ENCODE measurements at regions not wholly inside any gene's neighbourhood (a gene's known extent, or its start where the extent isn't known, plus 50 kb on each side); places are given as distances from the start of the nearest gene placed in this dataset. TPM values are rescaled to one million over a fixed set of nuclear protein-coding genes. Genes with fewer than 3 reads are reported as not detected.
A peak's percentile ranks its signal among the peaks of the same experiment; 100 is the strongest.
"Not testable (repeated sequence)": the region's sequence is repeated elsewhere in the genome, so short reads cannot be mapped to it uniquely, and the experiment has no call there.

DNA sequence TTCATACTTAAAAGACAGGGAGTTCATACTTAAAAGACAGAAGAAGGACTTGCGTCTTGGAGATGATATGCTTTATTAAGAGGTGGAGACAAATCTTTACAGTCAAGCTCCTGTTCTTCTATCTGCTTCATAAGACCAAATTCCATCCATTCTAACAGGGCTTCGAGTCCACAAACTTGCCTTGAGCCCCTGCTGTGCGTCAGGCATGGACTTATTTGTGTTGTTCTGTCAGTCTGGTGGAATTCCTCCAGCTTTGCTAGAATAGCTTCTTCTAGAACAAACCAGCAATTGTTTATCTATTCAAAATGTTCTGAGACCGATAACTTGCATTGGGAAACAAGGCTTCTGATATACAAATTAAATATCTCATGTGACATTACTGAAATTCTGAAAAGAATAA lies 73.9 kb upstream of the SOX11 start:
- no peaks in the 10 kb centered on the region for H3K79me2 ChIP-seq (ENCODE audit: low read depth)
- H3K36me3 Mint-ChIP-seq = peaks cover 1% of the 10 kb centered on the region
- H3K9me3 Mint-ChIP-seq = peaks cover 2% of the 10 kb centered on the region
- no peak overlapping the region for H3K9ac ChIP-seq
- no peaks in the 10 kb centered on the region for H3K9me3 ChIP-seq (ENCODE audit: low read depth)
- peaks cover 7% of the 10 kb centered on the region for H3K4me1 Mint-ChIP-seq
- no peaks in the 10 kb centered on the region for H3F3A ChIP-seq (ENCODE audit: low read depth)
- no peak overlapping the region for H3K4me3 Mint-ChIP-seq
- no peak overlapping the region for H3K27ac Mint-ChIP-seq
- no peak overlapping the region for H3K4me3 ChIP-seq
- no peaks in the 10 kb centered on the region for H3K36me3 ChIP-seq
- no peak overlapping the region for H2AFZ ChIP-seq (replicated peaks)
- TF ChIP-seq EZH2phosphoT487 (IDR thresholded peaks at IDR 0.05) = no peak
- no peak for TF ChIP-seq EZH2 (IDR thresholded peaks at IDR 0.05)
- TF ChIP-seq, protein P1, sequence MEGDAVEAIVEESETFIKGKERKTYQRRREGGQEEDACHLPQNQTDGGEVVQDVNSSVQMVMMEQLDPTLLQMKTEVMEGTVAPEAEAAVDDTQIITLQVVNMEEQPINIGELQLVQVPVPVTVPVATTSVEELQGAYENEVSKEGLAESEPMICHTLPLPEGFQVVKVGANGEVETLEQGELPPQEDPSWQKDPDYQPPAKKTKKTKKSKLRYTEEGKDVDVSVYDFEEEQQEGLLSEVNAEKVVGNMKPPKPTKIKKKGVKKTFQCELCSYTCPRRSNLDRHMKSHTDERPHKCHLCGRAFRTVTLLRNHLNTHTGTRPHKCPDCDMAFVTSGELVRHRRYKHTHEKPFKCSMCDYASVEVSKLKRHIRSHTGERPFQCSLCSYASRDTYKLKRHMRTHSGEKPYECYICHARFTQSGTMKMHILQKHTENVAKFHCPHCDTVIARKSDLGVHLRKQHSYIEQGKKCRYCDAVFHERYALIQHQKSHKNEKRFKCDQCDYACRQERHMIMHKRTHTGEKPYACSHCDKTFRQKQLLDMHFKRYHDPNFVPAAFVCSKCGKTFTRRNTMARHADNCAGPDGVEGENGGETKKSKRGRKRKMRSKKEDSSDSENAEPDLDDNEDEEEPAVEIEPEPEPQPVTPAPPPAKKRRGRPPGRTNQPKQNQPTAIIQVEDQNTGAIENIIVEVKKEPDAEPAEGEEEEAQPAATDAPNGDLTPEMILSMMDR (IDR thresholded peaks at IDR 0.05) = no peak
- H3K27me3 ChIP-seq = no peaks in the 10 kb centered on the region
- H3K27me3 Mint-ChIP-seq (ENCODE audit: insufficient read depth, low read depth) = peaks cover 2% of the 10 kb centered on the region
- DNase-seq (ENCODE audit: low spot score) = peak; percentile 57
- peak overlapping the region; percentile 17 for H3K4me2 ChIP-seq
- H3K27ac ChIP-seq = no peak overlapping the region
- no peaks in the 10 kb centered on the region for H4K20me1 ChIP-seq (ENCODE audit: low read depth)
- H3K4me1 ChIP-seq = peaks cover 7% of the 10 kb centered on the region

DNA sequence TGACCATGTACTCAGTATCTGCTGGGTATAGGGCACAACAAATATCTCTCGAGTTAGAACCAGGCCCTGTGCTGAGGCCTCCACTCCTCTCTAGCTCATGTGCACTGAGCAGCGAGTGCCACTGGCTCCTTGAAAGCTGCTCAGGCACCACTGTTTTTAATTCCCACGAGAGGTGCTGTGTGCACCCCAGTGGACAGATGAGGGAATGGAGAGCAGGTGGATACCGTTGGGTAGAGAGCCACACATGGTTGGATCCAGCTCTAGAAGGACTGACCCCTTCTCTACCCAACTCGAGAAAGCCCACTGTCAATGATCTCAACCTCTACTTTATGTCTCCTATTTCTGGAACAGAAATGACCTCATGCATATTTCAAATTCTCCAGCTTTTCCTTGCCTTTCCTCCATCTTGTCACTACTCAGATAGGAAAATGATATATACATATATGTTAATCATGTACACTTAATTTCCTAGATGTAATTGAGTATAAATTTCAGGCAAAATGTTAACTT lies 66.6 kb upstream of the SOX11 start:
- H3F3A ChIP-seq (ENCODE audit: low read depth); H3K4me1 ChIP-seq; H3K4me3 ChIP-seq; H3K4me3 Mint-ChIP-seq; H4K20me1 ChIP-seq (ENCODE audit: low read depth); H3K27me3 ChIP-seq; H3K9ac ChIP-seq; H3K27ac ChIP-seq; H3K4me2 ChIP-seq; H3K79me2 ChIP-seq (ENCODE audit: low read depth); H3K36me3 Mint-ChIP-seq; DNase-seq (ENCODE audit: low spot score); H3K27me3 Mint-ChIP-seq (ENCODE audit: insufficient read depth, low read depth); H3K9me3 ChIP-seq (ENCODE audit: low read depth); H3K36me3 ChIP-seq; H3K9me3 Mint-ChIP-seq; H2AFZ ChIP-seq (replicated peaks): not testable (repeated sequence)
- H3K4me1 Mint-ChIP-seq = peaks cover 19% of the 10 kb centered on the region
- TF ChIP-seq, protein P1 (IDR thresholded peaks at IDR 0.05) = peak; percentile 26
- H3K27ac Mint-ChIP-seq = peak overlapping the region; percentile 40

DNA sequence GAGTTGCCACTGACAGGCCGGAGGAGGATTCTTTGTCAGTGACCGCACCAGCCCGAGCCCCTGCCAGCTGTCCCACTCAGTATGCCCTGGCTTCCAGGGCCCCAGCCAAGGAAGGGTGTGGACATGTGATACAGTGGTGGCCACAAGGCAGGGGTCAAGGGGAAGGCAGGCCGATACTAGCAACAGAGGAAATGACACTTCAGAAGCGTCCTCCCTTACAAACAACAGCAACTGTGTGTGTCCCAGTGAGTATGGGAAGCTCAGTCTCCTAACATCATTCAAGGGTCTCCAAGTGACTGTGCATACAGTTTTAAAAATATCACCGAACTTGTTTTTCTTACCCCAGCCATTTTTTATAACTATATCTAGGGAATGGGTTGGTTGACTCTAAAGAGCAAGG lies 63.7 kb upstream of the SOX11 start:
- H3K4me3 ChIP-seq; H3F3A ChIP-seq (ENCODE audit: low read depth); H3K36me3 ChIP-seq; H3K4me1 ChIP-seq; H2AFZ ChIP-seq (replicated peaks); H3K9me3 Mint-ChIP-seq; H3K36me3 Mint-ChIP-seq; H3K27ac ChIP-seq; DNase-seq (ENCODE audit: low spot score); H3K79me2 ChIP-seq (ENCODE audit: low read depth); H3K27me3 Mint-ChIP-seq (ENCODE audit: insufficient read depth, low read depth); H3K4me3 Mint-ChIP-seq; H3K9me3 ChIP-seq (ENCODE audit: low read depth); H3K27me3 ChIP-seq; H3K4me2 ChIP-seq; H4K20me1 ChIP-seq (ENCODE audit: low read depth); H3K9ac ChIP-seq; H3K27ac Mint-ChIP-seq: not testable (repeated sequence)
- peaks cover 19% of the 10 kb centered on the region for H3K4me1 Mint-ChIP-seq

DNA sequence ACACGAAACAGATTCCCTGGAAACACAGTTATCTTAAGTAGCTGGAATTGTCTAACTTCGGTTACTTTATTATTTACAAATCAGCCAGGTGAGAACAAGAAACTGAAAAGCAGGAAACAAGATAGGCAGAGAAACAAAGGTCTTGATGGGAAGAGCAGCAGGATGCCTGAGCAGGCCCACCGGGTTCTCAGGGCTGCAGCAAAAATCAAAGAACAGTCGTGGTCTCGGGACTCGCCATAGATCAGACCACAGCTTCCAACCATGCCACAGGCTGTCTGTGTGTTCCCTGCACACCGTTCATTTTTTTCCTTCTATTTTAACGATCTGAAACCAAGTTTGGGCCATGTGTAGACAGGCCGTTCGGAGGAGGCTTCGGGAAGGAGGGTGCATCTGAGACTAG lies 62.7 kb upstream of the SOX11 start:
- H2AFZ ChIP-seq (replicated peaks) = peak overlapping the region; percentile 81
- Mint-ChIP-seq H3K27ac (peak overlapping the region; percentile 96), H3K4me1 (peaks cover 19% of the 10 kb centered on the region)
- H3K27me3 ChIP-seq; H3K4me1 ChIP-seq; H3K36me3 Mint-ChIP-seq; H3K27me3 Mint-ChIP-seq (ENCODE audit: insufficient read depth, low read depth); H3K9ac ChIP-seq; H3K79me2 ChIP-seq (ENCODE audit: low read depth); H3F3A ChIP-seq (ENCODE audit: low read depth); H3K9me3 Mint-ChIP-seq; H3K4me3 Mint-ChIP-seq; H4K20me1 ChIP-seq (ENCODE audit: low read depth); H3K27ac ChIP-seq; DNase-seq (ENCODE audit: low spot score); H3K36me3 ChIP-seq; H3K4me2 ChIP-seq; H3K4me3 ChIP-seq; H3K9me3 ChIP-seq (ENCODE audit: low read depth): not testable (repeated sequence)

DNA sequence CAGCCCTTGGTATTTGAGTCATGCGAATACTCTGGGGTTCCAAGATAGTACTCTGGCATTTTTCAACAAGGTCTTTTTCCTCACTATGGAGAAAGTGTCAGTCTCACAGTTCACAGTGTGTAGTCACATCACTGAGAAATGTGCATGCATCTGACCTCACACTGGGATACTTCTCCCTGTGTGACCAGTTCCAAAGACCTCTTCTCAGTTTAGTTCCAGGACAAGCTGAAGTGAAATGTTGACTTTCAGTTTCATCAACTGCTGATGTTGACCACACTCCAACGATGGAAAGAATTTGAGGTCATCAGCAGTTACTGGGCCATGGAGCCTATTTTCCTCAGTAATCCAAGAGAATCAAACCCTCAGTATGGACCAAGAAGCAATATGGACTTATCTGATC lies 55.1 kb upstream of the SOX11 start:
- H4K20me1 ChIP-seq (ENCODE audit: low read depth); DNase-seq (ENCODE audit: low spot score); H3K79me2 ChIP-seq (ENCODE audit: low read depth); H3K4me3 Mint-ChIP-seq; H3K27ac Mint-ChIP-seq; H3K27me3 ChIP-seq; H3K4me1 Mint-ChIP-seq; H3K9me3 Mint-ChIP-seq; H3K27ac ChIP-seq; H3K9ac ChIP-seq; H3K27me3 Mint-ChIP-seq (ENCODE audit: insufficient read depth, low read depth); H3K36me3 ChIP-seq; H3K9me3 ChIP-seq (ENCODE audit: low read depth); H3F3A ChIP-seq (ENCODE audit: low read depth); H2AFZ ChIP-seq (replicated peaks); H3K4me1 ChIP-seq; H3K4me3 ChIP-seq; H3K36me3 Mint-ChIP-seq; H3K4me2 ChIP-seq: not testable (repeated sequence)

Small RNAs in the stretch of these regions (small RNA-seq; reads per million reads assigned to genes)
- gene RF00322 = not detected
- gene RNU6-649P = not detected

Measured in neural progenitor cell (in vitro differentiated cells).